GM21717 (cell line): ENCODE measurements at regions not wholly inside any gene's neighbourhood (a gene's known extent, or its start where the extent isn't known, plus 50 kb on each side); places are given as distances from the start of the nearest gene placed in this dataset.
"Not testable (repeated sequence)": the region's sequence is repeated elsewhere in the genome, so short reads cannot be mapped to it uniquely, and the experiment has no call there.

ENCODE experiments used
- ATAC-seq: cut with Tn5 transposase; IDR thresholded peaks from one replicate; pipeline ENCODE4 v1.9.1; 2021; ENCODE audit warnings: mild to moderate bottlenecking, moderate library complexity; ENCODE audit not compliant: unreplicated experiment

DNA sequence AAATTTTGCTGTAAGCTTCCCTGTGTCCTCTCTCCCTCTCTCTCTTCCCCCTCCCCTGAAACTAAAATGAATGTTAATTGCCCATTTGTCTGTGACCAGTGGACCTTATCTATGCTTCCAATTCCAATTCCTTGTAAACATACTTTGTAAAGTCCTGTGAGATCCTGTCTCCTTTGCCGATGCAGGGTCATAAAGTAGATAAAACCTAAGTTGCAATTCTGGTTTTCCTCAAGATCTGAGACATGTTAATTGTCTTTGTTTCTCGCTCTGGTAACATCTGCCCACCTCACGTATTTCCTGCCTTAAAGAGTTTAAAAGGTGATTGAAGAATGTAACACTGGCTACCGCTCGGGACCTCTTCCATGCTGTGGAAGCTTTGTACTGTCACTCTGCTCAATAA, 2503.4 kb downstream of the ARAP2 start:
- ATAC-seq: not testable (repeated sequence)

DNA sequence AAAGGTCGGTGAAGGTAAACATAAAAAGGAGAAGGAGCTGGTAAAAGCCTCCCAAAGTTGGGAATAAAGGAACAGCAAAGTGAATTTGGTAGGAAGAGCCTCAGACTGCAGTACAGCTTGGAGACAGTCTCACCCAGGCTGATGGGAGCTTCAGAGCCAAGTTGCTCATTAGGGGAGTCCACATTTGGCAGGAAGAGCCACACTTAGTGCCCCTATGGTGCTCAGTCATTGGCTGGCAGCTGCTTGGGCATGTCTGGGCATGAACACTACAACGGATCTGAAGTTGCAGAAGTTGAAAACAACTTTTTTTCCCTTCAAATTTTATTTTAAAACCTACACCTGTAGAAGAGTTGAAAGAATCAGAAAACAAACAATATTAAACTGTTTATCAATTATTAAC, 2497.3 kb downstream of the ARAP2 start:
- ATAC-seq: peak; percentile 88

DNA sequence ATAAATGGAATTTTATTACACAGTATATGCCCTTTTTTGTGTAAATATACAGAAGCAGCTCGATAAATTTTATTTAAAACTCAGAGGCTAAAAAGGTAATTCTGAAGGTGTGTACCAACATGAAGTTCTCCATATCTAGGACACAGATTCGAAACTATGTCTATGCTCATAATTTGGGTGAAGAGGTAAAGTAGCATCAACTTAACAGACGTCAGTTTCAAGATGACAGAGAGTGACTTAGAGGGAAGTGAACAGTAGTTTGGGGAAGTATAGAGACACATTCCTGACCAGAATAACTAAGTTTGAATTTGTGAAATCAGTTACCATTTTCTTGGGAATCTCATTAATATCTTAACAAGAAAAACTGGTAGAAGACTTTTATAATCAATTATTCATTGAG, 2493.3 kb downstream of the ARAP2 start:
- no peak for ATAC-seq

DNA sequence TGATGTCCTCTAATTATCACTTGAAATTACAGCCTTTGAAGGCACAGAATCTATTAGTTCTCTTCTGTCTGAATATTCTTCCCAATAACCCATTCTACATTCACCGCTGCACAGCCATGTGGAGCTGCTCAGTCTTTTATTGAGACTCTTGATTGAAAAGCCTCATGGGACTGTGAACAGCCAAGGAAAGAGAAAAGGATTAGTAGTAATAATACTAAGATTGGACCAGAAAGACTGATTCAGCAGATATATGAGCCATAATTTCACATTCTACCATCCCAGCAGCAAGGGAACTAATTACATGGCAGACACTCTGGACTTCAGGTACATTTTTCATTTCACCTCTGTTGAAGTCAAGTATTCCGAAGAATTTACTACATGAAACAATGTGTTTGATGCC, 2471.7 kb downstream of the ARAP2 start:
- no peak for ATAC-seq

DNA sequence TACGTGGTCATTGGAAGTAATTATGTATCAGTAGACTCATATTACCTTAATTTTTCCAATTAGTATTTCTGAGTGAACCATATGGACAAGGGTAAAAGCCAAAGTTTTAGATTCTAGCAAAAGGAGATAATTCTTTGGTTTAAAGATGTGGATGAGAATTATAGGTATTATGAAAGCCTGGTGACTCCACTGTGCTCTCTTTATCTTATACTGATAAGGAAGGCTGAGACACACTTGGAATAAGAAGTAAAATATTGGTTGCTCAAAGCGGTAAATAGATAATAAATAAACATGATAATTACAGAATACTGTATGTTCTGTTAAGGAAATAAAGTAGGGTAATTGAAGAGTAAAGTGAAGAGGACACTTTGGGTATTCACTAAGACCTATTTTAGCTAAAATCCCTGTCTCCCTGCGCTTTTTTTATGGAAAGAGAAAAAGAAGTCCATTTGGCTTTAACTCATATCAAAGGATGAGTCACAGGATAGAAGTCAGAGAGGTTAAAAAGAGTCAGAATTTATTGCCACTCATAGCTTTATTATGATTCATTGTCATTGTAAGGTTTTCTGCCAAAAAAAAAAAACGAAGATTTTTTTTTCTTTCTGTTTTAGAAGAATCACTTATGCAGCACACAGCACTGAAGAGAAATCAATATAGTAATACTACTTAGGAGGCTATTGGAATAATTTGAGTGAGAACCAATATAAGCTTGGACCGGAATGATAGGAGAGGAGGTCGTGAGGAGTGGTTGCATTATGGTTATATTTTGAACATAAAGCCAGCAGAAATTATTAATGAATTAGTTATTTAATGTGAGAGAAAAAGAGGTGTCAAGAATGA, 2463.1 kb downstream of the ARAP2 start:
- ATAC-seq: no peak

DNA sequence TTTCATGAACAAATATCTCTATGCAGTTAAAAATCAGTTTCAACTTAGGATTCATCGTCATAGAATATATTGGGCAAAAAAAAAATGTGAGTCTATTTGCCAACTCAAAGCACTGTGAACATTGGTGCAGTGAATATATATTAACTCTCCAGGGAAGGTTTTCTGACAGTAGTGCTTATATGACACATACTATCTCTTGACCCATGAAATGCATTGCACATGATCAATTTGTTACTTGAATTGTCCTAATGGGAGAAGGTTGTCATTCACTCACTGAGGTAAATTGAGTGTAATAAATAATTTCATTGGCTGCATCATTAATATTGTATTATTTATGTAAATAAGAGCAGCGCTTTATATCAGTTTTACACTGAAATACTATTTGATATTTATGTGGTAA, 2458.5 kb downstream of the ARAP2 start:
- ATAC-seq: no peak

DNA sequence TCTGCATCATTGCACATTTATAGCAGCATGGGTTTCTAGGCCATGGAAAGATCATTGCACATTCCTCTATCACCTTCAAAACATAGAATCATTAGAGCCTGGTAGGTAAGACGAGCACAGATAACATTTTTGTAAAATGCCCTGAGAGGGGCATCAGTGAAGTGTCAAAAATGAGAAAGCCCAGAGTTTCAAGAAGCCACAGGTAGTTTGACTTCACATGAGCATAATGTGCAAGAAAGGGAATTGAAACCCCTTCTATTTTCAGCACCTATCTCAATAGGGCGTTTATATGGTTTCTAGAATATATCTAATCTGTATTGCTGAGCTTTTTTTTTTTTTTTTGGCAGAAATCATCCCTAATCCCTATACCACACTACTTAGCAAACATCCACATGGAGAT, 2441.7 kb downstream of the ARAP2 start:
- ATAC-seq: no peak

DNA sequence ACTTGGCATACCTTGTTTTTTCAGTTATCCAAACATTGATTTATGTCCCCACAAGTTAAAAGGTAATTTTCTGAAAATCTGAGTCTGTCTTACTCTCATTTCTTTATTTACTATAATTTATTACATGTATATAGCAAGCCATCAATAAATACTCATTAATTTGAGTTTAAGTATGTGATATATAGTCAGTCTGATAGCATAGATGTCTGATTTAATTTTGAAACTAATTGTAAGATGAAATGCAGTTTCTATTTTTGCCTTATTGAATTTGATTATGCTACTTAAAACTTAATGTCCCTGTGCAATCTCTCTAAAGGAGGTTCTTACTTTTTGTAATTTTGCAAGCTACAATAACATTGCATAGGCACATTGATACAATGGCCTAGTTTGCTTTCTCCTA, 2418.6 kb downstream of the ARAP2 start:
- ATAC-seq: no peak

DNA sequence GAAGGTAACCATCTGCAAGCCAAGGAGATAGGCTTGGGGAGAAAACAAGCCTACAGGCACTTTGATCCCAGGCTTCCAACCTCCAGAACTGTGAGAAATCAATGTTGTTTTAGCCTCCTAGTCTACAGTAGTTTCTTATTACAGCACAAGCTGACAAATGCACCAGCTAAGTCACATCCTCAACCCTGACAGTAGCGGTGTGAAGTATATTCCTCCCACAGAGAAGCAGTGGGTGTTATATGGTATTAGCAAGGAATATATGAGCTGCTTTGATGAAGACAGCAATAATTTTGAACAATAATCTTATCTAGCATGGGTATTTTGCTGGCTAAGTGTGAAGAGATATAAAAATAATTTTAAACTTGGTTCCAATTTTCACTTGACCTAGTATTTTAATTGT, 2415.0 kb downstream of the ARAP2 start:
- not testable (repeated sequence) for ATAC-seq

DNA sequence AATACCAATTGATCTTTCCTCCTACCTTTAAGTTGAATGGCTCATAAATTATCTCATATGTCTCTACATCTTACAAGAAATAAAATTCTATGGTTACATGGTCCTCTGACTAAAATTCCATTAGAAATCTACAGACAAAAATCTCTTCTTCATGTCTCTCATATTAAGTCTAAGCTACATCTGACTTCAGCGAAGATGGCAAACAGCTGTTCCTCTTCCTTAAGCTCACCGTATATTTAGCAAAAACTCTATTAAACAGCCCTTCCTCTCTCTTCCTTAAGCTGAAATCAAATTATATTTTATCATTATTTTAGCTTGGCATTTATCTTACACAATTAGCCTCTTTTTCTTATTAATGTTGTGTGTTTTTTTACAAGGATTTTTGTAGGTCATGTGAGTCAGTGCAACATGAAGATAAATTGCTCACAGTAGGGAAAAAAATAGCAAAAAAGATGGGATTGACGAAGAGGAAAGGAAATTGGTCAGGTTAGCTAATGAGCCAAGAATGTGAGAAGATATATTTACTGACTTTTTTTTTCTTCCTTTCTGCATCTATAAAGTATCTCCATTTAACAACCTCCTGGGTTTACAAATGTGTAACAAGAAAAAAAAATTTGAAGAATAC, 2412.8 kb downstream of the ARAP2 start:
- no peak for ATAC-seq

DNA sequence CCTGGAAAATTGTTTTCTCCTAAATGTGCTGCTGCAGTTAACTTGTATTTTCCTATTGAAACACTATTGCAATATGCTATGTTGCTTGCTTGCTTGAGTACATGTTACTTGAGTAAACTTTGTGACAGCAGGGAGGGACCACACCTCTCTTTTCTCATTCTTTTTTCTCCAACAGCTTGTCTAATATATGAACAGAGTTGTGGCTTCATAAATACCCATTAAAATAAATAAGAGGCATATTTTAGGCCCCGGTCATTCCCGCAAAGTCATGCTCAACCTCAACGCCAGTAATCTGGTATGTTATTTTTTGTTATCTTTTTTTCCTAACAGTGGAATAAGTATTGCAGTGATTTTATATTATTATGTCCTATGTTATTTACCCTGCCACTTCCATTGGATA, 2408.6 kb downstream of the ARAP2 start:
- not testable (repeated sequence) for ATAC-seq

DNA sequence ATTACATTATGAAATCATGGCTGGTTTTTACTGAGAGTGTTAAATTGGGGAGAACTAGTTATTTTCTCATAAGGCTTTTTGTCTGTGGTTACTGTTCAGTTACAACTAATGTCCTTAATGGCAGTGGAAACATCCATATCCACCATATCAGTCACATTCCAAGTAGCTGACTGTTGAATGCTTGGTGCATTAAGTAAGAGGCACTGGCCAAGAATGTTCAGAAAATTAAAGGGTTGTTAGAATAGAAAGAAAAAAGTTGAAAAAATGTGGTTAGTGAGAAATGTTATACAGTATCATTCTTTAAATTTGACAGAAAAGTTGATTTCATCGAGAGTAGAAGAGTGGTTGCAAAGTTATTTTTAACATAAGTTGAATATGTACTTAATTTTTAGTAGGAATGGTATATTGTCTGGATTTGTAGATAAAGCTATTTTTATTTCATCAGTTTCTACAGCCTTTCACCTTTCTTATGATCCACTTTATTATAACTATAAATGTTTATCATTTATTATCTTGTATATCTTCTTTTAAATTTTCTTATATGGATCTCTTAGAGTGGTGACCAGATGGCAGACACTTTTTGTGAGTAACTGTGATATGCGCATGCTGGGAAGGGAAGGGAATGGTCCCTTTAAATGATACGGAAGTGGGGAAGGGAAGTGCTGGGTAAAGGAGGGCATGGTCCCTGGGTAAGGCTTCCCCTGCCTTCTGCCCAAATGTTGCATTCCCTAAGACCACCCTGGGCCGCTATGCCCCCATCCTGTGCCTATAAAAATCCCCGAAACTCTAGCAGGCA, 2407.1 kb downstream of the ARAP2 start:
- no peak for ATAC-seq

DNA sequence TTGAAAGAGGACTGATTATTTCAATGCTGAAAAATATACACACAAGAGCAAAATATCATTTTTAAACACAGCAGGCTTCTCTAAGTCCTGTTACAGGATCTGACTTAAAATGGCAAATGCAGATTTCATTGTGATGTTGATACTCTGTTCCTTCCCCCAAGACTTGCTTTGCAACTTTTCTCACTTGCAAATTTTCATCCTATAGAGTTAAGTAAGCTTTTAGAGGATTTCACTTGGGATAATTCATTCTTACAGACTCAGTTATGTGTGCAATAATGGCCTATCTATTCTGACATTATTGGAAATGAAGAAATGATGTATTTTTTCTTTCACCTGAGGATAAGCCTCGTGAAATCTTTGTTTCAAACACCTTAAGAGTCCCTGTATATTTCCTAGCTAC, 2403.2 kb downstream of the ARAP2 start:
- no peak for ATAC-seq

DNA sequence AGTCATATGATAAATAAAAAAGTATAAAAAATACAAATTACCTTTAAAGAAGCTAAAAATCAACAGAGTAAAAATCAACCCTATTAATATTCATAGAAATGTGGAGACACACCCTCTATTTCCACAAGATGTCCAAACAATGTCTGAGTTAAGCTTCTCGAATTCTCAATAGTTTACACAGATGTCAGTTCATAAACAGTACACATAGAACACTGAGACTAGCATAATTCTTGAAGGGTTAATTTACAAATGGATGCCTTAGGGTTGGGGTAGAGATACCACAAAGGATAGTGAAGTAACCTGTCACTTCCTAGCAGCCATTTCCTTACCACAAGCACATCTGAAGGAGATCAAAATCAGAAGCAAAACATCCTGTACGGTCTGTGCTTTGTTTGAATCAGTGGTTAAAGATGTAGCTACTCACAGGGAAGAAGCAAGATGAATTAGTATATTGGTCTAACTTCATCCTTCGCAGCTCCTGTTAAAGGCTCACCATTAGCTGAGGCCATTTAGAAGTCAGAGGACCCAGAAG, 2393.9 kb downstream of the ARAP2 start:
- ATAC-seq: no peak

DNA sequence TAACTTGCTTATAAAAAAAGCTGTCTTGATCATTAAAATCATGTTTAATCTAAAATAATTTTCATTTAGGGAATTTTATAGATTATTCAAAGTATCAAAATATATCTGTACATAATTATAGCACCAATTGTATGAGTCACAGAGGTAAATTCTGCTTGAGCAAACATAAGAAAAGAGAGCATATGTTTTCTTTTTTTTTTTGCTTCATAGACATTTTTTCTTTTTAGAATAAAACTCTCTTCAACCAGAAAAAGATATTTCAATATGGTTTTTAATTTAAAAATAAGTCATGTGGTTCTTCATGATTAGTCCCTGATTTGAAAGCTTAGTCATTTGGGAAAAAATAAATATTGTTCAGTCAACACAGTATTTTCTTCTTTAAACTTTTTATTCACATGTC, 2390.6 kb downstream of the ARAP2 start:
- not testable (repeated sequence) for ATAC-seq

DNA sequence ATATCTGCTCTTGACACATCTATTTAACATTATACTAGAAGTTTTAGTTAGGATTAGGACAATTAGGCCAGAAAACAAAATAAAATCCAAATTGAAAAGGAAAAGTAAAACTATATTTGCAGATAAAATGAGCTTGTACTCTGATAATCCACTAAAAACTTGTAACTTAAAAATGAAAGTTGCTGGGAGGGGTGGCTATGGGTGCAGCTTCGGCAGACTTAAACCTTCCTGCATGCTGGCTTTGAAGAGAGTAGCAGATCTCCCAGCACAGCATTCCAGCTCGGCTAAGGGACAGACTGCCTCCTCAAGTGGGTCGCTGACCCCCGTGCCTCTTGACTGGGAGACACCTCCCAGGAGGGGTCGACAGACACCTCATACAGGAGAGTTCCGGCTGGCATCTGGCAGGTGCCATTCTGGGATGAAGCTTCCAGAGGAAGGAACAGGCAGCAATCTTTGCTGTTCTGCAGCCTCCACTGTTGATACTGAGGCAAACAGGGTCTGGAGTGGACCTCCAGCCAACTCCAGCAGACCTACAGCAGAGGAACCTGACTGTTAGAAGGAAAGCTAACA, 2379.9 kb downstream of the ARAP2 start:
- no peak for ATAC-seq

DNA sequence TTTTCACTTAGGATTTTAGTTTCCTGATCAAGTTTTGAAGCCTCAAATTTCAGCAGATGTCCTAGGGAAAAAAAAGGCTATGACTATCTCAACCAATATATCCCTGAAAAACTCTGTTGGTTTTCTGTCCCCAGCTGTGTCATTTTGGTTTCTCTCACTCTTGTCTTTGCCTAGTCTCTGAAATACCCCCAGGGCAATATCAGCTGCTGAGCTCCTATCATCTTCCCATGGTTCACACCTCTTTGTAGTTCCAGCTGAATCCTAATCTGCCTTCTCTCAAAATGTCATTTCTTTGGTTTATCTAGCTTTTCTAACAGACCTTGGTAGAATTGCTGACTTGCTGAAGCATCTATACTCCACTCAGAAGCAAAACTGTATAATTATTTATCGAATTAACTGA, 2370.5 kb downstream of the ARAP2 start:
- ATAC-seq: no peak

DNA sequence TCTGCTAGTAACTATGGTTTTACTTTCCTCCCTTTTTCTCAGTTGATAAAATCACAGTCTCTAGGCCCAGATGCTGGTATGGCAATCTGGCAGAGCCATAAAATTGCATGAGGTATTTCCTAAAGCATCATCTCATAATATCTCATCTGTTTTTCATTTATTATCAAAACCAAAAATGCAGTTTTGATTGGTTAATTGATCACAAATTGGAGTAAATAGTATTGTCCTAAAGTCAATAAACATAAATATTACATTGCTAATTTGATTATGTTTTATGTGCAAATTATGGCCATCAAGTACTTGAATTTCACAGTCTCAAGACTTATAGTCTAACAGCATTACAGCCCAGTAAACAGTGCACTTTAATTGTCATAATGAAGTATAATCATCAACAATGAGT, 2365.6 kb downstream of the ARAP2 start:
- no peak for ATAC-seq

DNA sequence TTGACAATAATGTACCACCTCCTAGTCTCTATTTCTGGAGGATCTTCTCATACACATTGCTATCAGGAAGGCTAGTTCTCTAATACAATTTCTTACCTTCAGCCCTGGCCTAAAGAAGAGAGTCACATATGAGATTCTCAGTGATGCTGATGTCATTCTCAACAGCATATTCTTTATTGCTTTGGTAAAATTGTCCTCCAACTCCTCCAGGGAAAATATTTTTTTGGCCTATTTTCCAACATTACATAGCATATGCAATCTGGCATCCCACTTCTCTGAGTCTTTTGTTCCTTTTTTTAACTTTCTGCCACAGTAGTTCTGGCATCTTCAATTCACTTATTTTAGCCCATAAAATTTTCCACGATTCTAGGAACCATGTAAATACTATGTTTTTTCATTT, 2363.1 kb downstream of the ARAP2 start:
- ATAC-seq: no peak

DNA sequence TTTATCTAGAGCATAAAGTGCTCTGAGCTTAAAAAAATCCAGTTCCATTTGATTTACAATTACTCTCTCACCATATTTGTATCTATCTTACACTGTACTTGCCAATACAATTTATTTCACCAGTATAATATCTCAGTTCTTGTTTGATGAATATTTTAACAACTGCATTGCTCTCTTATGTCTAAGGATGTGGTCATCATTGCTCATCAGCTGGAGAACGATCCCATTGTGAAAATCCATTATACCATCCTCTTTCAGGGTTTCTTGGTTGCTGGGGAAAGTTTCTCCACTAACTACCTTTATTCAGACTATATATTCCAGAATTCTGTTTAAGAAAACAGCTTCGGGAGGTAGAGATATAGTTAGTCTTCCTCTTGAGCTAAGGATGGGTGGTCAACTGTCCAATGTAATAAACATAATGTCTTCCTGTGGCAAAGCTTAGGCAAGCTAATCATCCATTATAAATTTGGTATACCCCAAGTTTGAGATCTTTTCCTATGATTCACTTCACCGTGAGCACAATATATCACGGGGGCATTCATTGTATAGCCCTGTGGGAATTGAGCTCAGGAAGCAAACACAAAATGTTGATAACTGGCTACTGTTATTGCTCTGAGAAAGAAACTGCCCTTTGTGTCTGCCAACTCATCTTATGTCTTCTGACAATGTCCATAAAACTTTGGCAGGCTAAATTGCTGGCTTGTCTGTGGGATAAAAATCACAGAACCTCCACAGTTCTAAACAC, 2361.9 kb downstream of the ARAP2 start:
- no peak for ATAC-seq

DNA sequence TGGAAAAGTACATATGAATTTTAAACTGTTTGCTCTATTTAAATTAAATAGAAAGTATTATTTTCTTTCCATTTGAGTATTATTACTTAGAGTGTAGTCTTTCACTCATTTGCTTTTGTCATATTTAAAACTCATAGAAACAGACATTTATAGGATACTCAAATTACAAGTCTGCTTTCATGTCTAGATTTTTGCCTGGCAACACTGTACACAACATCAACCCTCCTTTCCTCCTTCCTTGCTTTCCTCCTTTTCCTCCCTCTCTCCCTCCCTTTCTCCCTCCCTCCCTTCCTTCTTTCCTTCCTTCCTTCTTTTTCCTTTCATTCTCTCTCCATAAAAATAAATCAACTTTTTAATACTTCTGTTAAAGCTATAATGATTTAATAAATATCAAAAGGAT, 2361.2 kb downstream of the ARAP2 start:
- ATAC-seq: no peak
